IMR-90 (cell line): ENCODE measurements at regions not wholly inside any gene's neighbourhood (a gene's known extent, or its start where the extent isn't known, plus 50 kb on each side); places are given as distances from the start of the nearest gene placed in this dataset.

Experiments
- ATAC-seq: fragments of 200-7000 bp; cut with Tn5 transposase; 2 replicates; pipeline ENCODE4 v1.9.1; 2020; ENCODE audit warnings: low read depth, mild to moderate bottlenecking, moderate library complexity
- BruUV-seq: library from RNA; stranded (reverse); fragments of 400-500 nt; replicated peaks from 2 replicates; lab custom pipeline; 2021; lab: Mats Ljungman, UMichigan
- CTCF ChIA-PET: fragments of 300-600 bp; formaldehyde crosslinking; extraction: SDS; loops from one replicate; lab custom pipeline; 2021; ENCODE audit warnings: antibody characterized with exemption; lab: Yijun Ruan, JAX
- POLR2A ChIA-PET: fragments of 300-600 bp; sonication (Branson Sonifier 250); formaldehyde crosslinking; loops from one replicate; lab custom pipeline; 2022; ENCODE audit warnings: antibody characterized with exemption; ENCODE audit not compliant: unreplicated experiment; lab: Charles Lee
- DNase-seq: peaks from one replicate; pipeline ENCODE4 v3.0.0; 2013
- H2AFZ ChIP-seq: replicated peaks from 2 replicates; pipeline ENCODE3; 2013; ENCODE audit warnings: low read length, mild to moderate bottlenecking; ENCODE audit not compliant: poor library complexity
- H2AK5ac ChIP-seq: 2 replicates; pipeline ENCODE4 v1.6.1; 2013; ENCODE audit warnings: low read depth, low read length, inconsistent platforms
- H2AK9ac ChIP-seq: replicated peaks from 2 replicates; pipeline ENCODE3; 2013; ENCODE audit warnings: mild to moderate bottlenecking, low read depth, low read length, moderate library complexity; ENCODE audit not compliant: poor library complexity
- H2BK120ac ChIP-seq: 2 replicates; pipeline ENCODE4 v1.6.1; 2013; ENCODE audit warnings: low read depth, low read length, inconsistent platforms
- H2BK15ac ChIP-seq: 3 replicates; pipeline ENCODE4 v1.6.1; 2013; ENCODE audit warnings: low read depth, low read length, inconsistent platforms
- H2BK20ac ChIP-seq: 2 replicates; pipeline ENCODE4 v1.6.1; 2013; ENCODE audit warnings: low read depth, mild to moderate bottlenecking, inconsistent platforms, low read length, moderate library complexity
- H2BK5ac ChIP-seq: 2 replicates; pipeline ENCODE4 v1.6.1; 2013; ENCODE audit warnings: mild to moderate bottlenecking, low read depth, low read length, inconsistent platforms; ENCODE audit not compliant: poor library complexity, severe bottlenecking
- H3K14ac ChIP-seq: replicated peaks from 2 replicates; pipeline ENCODE4 v1.6.1; 2013; ENCODE audit warnings: low read depth, low read length, inconsistent platforms
- H3K18ac ChIP-seq: 2 replicates; pipeline ENCODE4 v1.6.1; 2013; ENCODE audit warnings: low read depth, low read length, control low read depth
- H3K23ac ChIP-seq: 2 replicates; pipeline ENCODE4 v1.6.1; 2013; ENCODE audit warnings: low read depth, low read length, inconsistent platforms
- H3K27ac ChIP-seq: 2 replicates; pipeline ENCODE4 v1.5.1; 2013; ENCODE audit warnings: mild to moderate bottlenecking, control low read depth, low read length; ENCODE audit not compliant: insufficient read depth
- H3K27me3 ChIP-seq: 2 replicates; pipeline ENCODE4 v1.6.1; 2013; ENCODE audit warnings: low read length; ENCODE audit not compliant: control insufficient read depth, insufficient read depth
- H3K36me3 ChIP-seq: 2 replicates; pipeline ENCODE4 v1.6.1; 2013; ENCODE audit warnings: low read length, mixed read lengths; ENCODE audit not compliant: control insufficient read depth, insufficient read depth
- H3K4ac ChIP-seq: 2 replicates; pipeline ENCODE4 v1.6.1; 2013; ENCODE audit warnings: low read depth, low read length, inconsistent platforms
- H3K4me1 ChIP-seq: 2 replicates; pipeline ENCODE4 v1.6.1; 2013; ENCODE audit warnings: low read length, mixed read lengths; ENCODE audit not compliant: control insufficient read depth, insufficient read depth
- H3K4me2 ChIP-seq: 2 replicates; pipeline ENCODE4 v1.6.1; 2013; ENCODE audit warnings: low read depth, mild to moderate bottlenecking, control low read depth, low read length, moderate library complexity
- H3K4me3 ChIP-seq: 2 replicates; pipeline ENCODE4 v1.5.1; 2013; ENCODE audit warnings: low read depth, mild to moderate bottlenecking, control low read depth, low read length, moderate library complexity; ENCODE audit not compliant: insufficient read depth
- H3K56ac ChIP-seq: 2 replicates; pipeline ENCODE4 v1.6.1; 2013; ENCODE audit warnings: low read length, inconsistent platforms; ENCODE audit not compliant: insufficient read depth; ENCODE audit errors: extremely low read depth
- H3K79me1 ChIP-seq, 2 experiments: 2 replicates each; pipeline ENCODE4 v1.6.1; 2013; ENCODE audit warnings: low read length in 2 of 2, inconsistent platforms in 1 of 2, low read depth in 1 of 2
- H3K9ac ChIP-seq: 2 replicates; pipeline ENCODE4 v1.6.1; 2013; ENCODE audit warnings: low read depth, low read length, control low read depth
- H3K9me1 ChIP-seq: 2 replicates; pipeline ENCODE4 v1.6.1; 2013; ENCODE audit warnings: low read length, inconsistent platforms; ENCODE audit not compliant: insufficient read depth
- H3K9me3 ChIP-seq: 2 replicates; pipeline ENCODE4 v1.6.1; 2013; ENCODE audit warnings: low read length; ENCODE audit not compliant: control insufficient read depth, insufficient read depth
- H4K20me1 ChIP-seq: 2 replicates; pipeline ENCODE4 v1.6.1; 2013; ENCODE audit warnings: low read length, inconsistent platforms; ENCODE audit not compliant: insufficient read depth
- H4K5ac ChIP-seq: 2 replicates; pipeline ENCODE4 v1.6.1; 2013; ENCODE audit warnings: mild to moderate bottlenecking, low read depth, low read length, control low read depth
- H4K8ac ChIP-seq, 2 experiments: 2 replicates each; pipeline ENCODE4 v1.6.1; 2013; ENCODE audit warnings: low read depth in 2 of 2, low read length in 2 of 2, control low read depth in 1 of 2, inconsistent platforms in 1 of 2
- H4K91ac ChIP-seq: 2 replicates; pipeline ENCODE4 v1.6.1; 2013; ENCODE audit warnings: low read depth, low read length, inconsistent platforms; ENCODE audit not compliant: insufficient read depth
- BHLHE40 ChIP-seq: fragments of 150-350 bp; IDR thresholded peaks from 2 replicates; pipeline ENCODE4 v1.6.1; 2016; ENCODE audit warnings: mild to moderate bottlenecking, low read depth, low read length
- CEBPB ChIP-seq: IDR thresholded peaks from 2 replicates; pipeline ENCODE4 v1.6.1; 2012; ENCODE audit warnings: low read depth, low read length, improper control_type of control experiment
- CHD1 ChIP-seq: IDR thresholded peaks from 2 replicates; pipeline ENCODE4 v1.6.1; 2012; ENCODE audit warnings: low read depth, low read length, improper control_type of control experiment
- CTCF ChIP-seq: conservative IDR thresholded peaks from 2 replicates; pipeline ENCODE4 v1.5.1; 2012; ENCODE audit warnings: mild to moderate bottlenecking, low read depth, low read length, improper control_type of control experiment
- ELK1 ChIP-seq: fragments of 150-350 bp; IDR thresholded peaks from 2 replicates; pipeline ENCODE4 v1.6.1; 2016; ENCODE audit warnings: low read depth, mild to moderate bottlenecking, low read length, moderate library complexity, borderline replicate concordance
- FOS ChIP-seq: fragments of 150-350 bp; IDR thresholded peaks from 2 replicates; pipeline ENCODE4 v1.6.1; 2016; ENCODE audit warnings: low read depth, low read length
- MAFK ChIP-seq: IDR thresholded peaks from 2 replicates; pipeline ENCODE4 v1.6.1; 2012; ENCODE audit warnings: low read depth, low read length, improper control_type of control experiment
- MAZ ChIP-seq: IDR thresholded peaks from 2 replicates; pipeline ENCODE4 v1.6.1; 2012; ENCODE audit warnings: low read depth, mild to moderate bottlenecking, low read length, improper control_type of control experiment, moderate library complexity, borderline replicate concordance
- MXI1 ChIP-seq: IDR thresholded peaks from 2 replicates; pipeline ENCODE4 v1.6.1; 2012; ENCODE audit warnings: low read depth, mild to moderate bottlenecking, low read length, moderate library complexity, borderline replicate concordance
- NFE2L2 ChIP-seq: fragments of 150-350 bp; IDR thresholded peaks from 2 replicates; pipeline ENCODE4 v1.6.1; 2016; ENCODE audit warnings: low read depth, mild to moderate bottlenecking, low read length
- POLR2A ChIP-seq: IDR thresholded peaks from 2 replicates; pipeline ENCODE4 v1.6.1; 2012; ENCODE audit warnings: mild to moderate bottlenecking, low read depth, low read length
- RAD21 ChIP-seq: IDR thresholded peaks from 2 replicates; pipeline ENCODE4 v1.6.1; 2012; ENCODE audit warnings: low read length, improper control_type of control experiment
- RCOR1 ChIP-seq: IDR thresholded peaks from 2 replicates; pipeline ENCODE4 v1.6.1; 2012; ENCODE audit warnings: mild to moderate bottlenecking, low read length, improper control_type of control experiment; ENCODE audit not compliant: insufficient replicate concordance
- RFX5 ChIP-seq: IDR thresholded peaks from 2 replicates; pipeline ENCODE4 v1.8.0; 2012; ENCODE audit warnings: low read depth, mild to moderate bottlenecking, low read length, moderate library complexity
- SMC3 ChIP-seq: fragments of 150-350 bp; IDR thresholded peaks from 2 replicates; pipeline ENCODE4 v1.6.1; 2016; ENCODE audit warnings: low read depth, mild to moderate bottlenecking, antibody characterized with exemption, low read length, moderate library complexity
- USF2 ChIP-seq: fragments of 150-350 bp; IDR thresholded peaks from 2 replicates; pipeline ENCODE4 v1.6.1; 2017; ENCODE audit warnings: mild to moderate bottlenecking, antibody characterized with exemption, low read length, low read depth
- WGBS, 2 experiments: methylation state at CpG; one replicate each; pipeline versions ENCODE4 v1.1.5 to v1.1.7; 2013; ENCODE audit warnings: missing lambda C conversion rate in 2 of 2; ENCODE audit not compliant: insufficient read length in 1 of 2; ENCODE audit errors: extremely low coverage in 2 of 2; 5-methylcytosine and 5-hydroxymethylcytosine counted together
- dilution Hi-C: fragments of 300-500 bp; cut with HindIII; formaldehyde crosslinking; loops from one replicate; pipeline ENCODE4 v1.14.3; 2018; ENCODE audit warnings: low sequenced_read_pairs; ENCODE audit not compliant: unreplicated experiment
- in situ Hi-C: fragments of 300-500 bp; cut with MboI; formaldehyde crosslinking; loops from 3 replicates; pipeline ENCODE4 v1.14.3; 2019; ENCODE audit warnings: low sequenced_read_pairs, inconsistent platforms, mixed read lengths
- intact Hi-C: fragments of 100-400 bp; cut with micrococcal nuclease; formaldehyde crosslinking; loops from 2 replicates; pipeline ENCODE4 v1.10.0; 2022

- H3K9me1 ChIP-seq, result no peaks in the 10 kb centered on the region
- intact Hi-C loops, result no loop called here
- H4K5ac ChIP-seq, result no peak overlapping the region
- CTCF ChIA-PET, result no interaction called here
- no peak overlapping the region for H3K4me3 ChIP-seq
- H3K4me1 ChIP-seq, result no peaks in the 10 kb centered on the region
- H3K14ac ChIP-seq, result no peak overlapping the region
- in situ Hi-C loops, result no loop called here
- no peak overlapping the region for H3K18ac ChIP-seq
- H4K20me1 ChIP-seq, result no peaks in the 10 kb centered on the region
- WGBS, 2 experiments, result 40% methylated on average over 1 of the region's 7 CpGs; no CpG with 5 or more reads in 1 of the 2 experiments
- no peak overlapping the region for H4K91ac ChIP-seq
- dilution Hi-C loops, result no loop called here
- H3K27ac ChIP-seq, result no peak overlapping the region
- no peak overlapping the region for H3K23ac ChIP-seq
- TF ChIP-seq RFX5 (no peak), BHLHE40 (no peak), MAZ (no peak), CHD1 (no peak), RAD21 (no peak), CEBPB (no peak), NFE2L2 (no peak), CTCF (no peak), SMC3 (no peak), POLR2A (no peak), FOS (no peak), USF2 (no peak), MXI1 (no peak), ELK1 (no peak), MAFK (no peak), RCOR1 (no peak)
- H4K8ac ChIP-seq, result no peak overlapping the region
- no TSS peak for BruUV-seq
- no peak overlapping the region for H2AFZ ChIP-seq
- POLR2A ChIA-PET, result no interaction called here
- H2BK15ac ChIP-seq, result no peak overlapping the region
- DNase-seq (no peak), ATAC-seq (no peak)
- H3K36me3 ChIP-seq, result no peaks in the 10 kb centered on the region
- H2BK5ac ChIP-seq, result no peak overlapping the region
- no peak overlapping the region for H3K56ac ChIP-seq
- no peak overlapping the region for H2AK9ac ChIP-seq
- no peak overlapping the region for H2BK120ac ChIP-seq
- no peak overlapping the region for H3K4me2 ChIP-seq
- H3K27me3 ChIP-seq, result peaks cover 1% of the 10 kb centered on the region; the same call in 1 of the 2 replicates
- no peaks in the 10 kb centered on the region for H3K9me3 ChIP-seq
- H3K4ac ChIP-seq, result no peak overlapping the region
- no peak overlapping the region for H2AK5ac ChIP-seq
- H2BK20ac ChIP-seq, result no peak overlapping the region
- no peaks in the 10 kb centered on the region for H3K79me1 ChIP-seq
- H3K9ac ChIP-seq, result no peak overlapping the region
Observed at GRCh38 chr1:29461115-29461739, 224.9 kb downstream of the PTPRU start.
